Raji (cell line): ENCODE measurements at regions not wholly inside any gene's neighbourhood (a gene's known extent, or its start where the extent isn't known, plus 50 kb on each side); places are given as distances from the start of the nearest gene placed in this dataset.

ENCODE experiments used
- POLR2A ChIP-seq: IDR thresholded peaks from 2 replicates; pipeline ENCODE4 v1.6.1; 2011; ENCODE audit warnings: low read depth, low read length, control low read depth; ENCODE audit not compliant: insufficient read depth

DNA sequence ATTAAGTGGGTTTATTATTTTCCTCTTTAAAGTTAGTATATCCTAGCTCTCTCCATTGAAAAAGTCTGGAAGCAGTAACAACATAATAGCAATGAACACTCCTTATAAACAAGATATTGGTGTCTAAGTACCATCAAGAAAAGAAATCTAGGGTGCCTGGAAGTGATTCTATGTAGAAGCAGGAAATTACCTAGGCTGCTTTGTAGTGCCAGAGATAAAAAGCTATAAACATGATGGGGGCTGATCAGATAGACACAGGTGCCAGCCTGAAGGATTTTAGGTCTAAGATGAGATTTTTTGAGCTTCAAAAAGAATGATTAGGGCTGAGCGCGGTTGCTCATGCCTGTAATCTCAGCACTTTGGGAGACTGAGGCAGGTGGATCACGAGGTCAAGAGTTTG is 1179.3 kb upstream of the CDH9 start:
- no peak for TF ChIP-seq POLR2A

DNA sequence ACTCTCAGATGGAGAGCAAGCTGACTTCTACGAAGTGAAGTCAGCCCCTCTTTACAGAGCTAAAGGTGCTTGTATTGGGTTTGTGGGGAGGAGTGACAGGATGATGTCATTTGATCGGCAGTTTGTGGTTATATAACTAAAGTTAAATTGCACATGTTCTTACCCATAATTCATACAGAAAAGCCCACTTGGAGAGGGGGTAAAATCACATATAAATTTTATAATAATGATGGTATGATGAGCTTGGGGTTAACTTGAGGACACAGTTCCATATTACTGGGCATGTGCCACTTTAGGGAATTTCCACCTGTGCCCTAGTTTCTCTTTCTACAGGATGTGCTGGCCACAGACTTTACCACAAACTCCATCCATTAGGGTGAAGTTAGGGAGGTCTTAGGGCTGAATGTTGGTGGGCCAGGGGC is 1178.6 kb upstream of the CDH9 start:
- no peak for TF ChIP-seq POLR2A

DNA sequence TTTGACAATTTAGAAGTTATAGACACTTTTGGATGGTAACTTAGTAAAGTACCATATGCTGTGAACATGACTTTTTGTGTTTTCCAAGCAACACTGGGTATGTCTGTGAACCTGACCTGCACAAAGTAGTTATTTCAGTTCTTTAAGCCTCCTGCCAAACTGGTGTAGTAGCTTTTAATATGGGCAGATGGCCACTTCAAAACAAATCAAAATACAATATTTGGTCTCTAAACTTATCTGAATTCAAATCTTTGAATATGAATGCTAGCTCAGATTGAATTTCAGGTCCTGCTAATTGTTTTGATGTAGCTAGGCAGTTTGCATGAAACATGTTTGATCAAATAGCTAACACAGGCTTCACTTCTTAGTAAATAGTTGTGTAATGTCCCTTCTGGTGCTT is 1176.7 kb upstream of the CDH9 start:
- no peak for TF ChIP-seq POLR2A

DNA sequence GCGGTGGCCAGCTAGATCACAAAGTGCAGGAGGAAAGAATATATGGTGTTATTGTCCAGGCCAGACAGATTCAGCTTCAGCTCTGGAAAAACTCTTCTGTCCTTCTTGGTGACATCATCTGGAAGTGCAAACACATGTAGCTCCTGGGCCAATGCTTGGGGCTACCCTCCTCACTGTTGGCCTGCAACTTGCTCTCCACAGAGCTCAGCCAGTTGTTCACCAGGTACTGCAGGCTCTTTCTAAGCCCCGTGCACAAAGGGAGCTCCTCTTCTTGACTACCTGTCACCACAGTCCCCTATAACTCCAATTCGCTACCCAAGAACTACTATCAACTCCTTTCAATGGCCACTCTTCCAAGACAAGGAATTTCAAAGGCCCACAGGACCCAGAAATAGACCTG is 1175.9 kb upstream of the CDH9 start:
- no peak for TF ChIP-seq POLR2A

DNA sequence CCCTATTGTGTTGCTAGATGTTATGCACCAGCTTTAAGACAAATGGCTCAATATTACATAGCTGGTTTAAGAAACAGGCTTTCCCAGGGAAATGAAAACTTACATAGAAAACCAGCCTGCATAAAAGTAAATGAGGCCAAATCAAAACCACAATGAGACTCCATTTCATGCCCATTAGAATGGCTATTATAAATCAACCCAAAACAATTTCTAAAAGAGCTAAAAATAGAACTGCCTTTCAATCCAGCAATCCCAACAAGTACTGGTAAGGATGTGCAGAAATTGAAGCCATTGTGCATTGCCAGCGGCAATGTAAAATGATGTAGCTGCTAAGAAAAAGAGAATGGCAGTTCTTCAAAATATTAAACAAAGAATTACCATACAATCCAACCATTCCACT is 1170.0 kb upstream of the CDH9 start:
- TF ChIP-seq POLR2A = no peak

DNA sequence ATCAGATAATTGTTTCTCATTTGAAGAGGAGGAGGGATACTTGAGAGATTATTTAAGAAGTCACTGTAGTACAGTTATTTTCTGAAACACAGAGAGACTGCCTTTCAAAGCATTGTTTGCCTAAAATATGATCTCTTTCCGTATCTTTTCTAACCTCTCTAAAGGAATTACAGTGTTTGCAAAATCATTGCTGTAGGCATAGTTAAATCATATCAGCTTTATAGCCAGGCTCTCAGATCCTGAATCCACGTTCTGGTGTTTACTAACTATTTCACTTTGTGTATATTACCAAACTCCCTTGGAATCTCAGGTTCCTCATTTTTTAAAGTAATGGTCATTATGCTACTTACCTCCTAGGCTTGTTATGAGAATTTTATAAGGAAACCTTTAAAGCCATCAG is 1151.6 kb upstream of the CDH9 start:
- no peak for TF ChIP-seq POLR2A

DNA sequence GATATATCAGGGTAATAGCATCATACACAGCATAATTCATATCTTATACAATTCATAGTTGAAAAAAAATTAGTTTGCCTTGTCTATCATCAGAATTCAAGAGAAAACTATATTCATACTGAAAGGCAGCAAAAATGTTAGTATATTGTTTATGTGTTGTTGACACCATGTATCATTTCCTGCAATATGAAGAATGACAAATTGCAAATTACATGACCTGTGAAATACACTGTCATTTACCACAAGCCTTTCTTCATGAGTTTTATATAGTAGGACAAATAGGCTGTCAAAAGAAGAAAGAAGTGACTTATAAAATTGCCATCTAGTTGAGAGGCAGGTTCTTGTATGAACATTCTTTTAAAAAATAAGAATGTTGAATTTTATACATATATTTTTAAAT is 1136.3 kb upstream of the CDH9 start:
- no peak for TF ChIP-seq POLR2A

DNA sequence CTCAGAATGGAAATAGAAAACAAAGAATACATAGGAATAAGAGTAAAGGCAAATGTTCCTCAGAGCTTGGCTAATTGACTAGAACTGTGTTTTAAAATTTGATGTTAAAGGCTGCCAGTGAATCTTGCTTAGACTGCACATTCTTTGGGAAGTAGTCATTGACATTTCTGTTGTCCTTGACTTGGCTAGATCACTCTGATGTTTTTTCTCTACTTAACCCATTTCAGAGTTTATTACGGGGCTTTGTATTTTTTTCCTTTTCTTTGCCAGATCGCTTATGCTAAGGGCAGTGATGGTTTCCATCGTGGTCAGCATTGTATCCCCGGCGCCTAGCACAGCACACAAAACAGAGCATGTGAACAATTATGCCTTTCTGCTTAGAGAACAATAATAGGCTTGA is 1126.7 kb upstream of the CDH9 start:
- TF ChIP-seq POLR2A = no peak

DNA sequence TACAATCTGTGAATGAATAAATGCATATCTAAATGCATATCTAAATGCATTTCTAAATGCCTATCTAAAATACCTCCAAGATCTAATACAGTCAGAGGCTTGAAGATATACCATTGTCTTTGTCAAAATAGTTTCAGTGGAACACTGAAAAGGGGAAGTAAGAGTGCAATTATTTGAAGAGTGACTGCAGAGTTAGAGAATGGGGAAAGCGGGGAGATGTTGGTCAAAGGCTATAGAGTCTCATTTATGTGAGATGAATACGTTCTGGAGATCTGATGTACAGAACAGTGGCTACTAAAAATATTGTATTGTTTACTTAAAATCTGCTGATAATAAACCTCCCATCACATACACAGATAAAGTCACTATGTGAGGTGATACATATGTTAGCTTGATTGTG is 1126.2 kb upstream of the CDH9 start:
- no peak for TF ChIP-seq POLR2A

DNA sequence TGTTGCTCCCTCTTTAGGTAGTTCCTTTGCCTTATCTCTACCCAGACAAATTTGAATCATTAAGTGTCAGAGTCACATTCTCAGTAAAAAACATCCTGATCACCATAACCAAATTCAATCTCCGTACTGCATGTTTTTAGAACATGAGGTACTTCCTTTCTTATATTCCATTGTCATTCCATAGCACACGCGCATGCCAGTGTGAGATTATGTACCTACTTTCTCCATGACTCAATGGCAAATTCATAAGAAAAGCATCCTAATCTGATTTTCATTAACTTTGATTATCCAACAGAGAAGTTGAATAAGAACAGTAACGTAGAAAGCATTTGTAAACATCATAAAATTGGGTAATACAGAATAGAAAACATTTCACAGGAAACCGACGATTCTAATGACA is 1118.6 kb upstream of the CDH9 start:
- no peak for TF ChIP-seq POLR2A

DNA sequence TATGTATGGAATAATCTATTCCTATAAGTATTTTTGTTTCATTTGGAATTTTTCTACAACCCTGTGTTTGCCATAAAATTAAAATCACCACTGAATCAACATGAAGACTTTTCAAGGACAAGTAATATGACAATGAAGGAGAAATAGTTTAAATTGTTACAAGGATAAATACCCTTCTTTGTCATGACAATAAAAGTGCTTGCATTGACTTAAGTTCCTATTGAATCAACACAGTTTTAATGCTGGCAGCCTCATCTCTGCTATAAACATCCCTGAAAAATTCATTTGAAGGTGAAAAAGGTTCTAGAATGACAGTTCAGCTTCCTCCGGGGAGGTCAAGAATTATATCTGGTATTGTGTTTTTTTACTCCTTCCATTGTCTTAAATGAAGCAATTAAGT is 1105.1 kb upstream of the CDH9 start:
- no peak for TF ChIP-seq POLR2A

DNA sequence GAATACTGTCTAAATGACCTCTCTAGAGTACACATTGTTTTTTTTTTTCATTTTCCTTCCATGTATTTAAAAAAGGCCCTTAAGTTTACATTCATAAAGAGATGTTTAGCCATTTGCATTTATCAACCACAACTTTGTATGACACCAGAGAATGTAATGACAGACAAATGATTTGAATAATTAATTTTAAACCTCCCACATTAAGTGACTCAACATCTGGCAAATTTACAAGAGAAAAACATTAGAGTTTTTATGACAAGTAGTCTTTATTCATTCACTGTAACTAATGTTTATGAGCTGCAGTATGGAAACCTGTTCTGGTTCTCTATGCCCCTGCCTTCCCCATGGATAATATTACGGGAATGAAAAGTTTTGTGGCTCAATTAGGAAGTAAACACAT is 1093.8 kb upstream of the CDH9 start:
- TF ChIP-seq POLR2A = no peak

DNA sequence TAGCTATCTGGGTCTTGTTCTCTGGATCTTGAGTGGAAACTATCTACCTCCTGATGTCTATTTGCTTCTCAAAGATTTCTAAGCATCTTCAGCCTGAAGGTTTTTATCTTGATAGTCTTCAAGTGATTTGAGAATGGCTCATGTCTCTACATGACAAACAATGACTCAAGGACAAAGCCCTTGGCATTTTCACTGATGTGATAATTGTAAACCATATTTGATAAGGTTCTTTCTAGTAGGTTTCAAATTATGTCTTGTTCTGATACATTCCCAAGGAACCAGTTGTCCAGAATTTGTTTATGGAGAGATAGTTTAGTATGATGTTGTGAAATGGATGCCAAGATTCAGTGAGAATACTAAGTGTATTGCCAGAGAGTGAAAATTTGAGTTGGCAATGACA is 1079.3 kb upstream of the CDH9 start:
- TF ChIP-seq POLR2A = no peak

DNA sequence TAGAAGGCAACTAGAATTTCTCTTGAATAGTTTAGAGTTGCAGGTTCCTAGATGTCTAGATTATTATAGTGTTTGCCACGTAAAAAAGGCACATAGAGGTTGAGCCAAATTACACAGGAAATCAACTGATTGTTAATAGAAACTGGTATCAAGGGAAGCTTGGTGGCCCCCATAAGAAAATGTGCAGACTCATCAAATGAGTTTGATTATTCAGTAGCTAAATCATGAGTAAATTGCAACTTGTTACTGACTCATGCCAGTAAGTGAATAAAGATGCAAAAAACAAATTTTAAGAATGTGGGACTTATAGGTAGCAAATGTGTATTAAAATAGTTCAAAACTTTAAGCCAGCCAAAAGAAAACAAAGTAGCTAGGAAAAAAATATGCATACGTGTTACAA is 1078.9 kb upstream of the CDH9 start:
- no peak for TF ChIP-seq POLR2A

DNA sequence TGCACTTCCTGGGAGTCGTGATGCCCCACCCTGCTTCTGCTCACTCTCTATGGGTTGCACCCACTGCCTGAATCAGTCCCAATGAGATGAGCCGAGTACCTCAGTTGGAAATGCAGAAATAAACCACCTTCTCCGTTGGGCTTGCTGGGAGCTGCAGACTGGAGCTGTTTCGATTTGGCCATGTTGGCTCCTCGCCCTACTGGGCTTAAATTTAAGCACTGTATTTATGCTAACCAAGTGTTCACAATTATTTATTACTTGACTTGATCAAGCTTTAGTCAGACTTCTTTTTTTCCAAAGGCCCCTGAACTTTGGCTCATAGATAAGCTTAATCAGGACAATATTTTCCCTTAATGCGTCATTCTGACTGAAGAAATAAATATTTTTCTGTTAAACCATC is 1072.4 kb upstream of the CDH9 start:
- no peak for TF ChIP-seq POLR2A

DNA sequence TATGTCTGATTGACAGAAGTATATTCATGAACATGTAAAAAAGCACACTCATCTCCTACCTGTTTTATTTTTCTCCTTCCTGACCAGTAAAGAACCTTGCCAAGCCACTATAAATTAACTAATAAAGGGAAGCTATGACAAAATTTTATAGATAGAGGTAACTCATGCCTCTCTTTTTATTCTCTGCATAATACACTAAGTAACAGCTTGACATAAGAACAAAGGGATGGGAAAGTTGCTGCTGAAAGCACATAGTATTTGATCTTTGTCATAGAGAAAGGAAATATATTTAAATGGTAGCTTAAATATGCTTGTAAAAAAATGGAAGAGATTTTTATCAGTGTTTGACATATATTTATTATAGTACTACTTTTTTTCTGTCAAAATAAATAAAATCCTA is 1065.7 kb upstream of the CDH9 start:
- no peak for TF ChIP-seq POLR2A

DNA sequence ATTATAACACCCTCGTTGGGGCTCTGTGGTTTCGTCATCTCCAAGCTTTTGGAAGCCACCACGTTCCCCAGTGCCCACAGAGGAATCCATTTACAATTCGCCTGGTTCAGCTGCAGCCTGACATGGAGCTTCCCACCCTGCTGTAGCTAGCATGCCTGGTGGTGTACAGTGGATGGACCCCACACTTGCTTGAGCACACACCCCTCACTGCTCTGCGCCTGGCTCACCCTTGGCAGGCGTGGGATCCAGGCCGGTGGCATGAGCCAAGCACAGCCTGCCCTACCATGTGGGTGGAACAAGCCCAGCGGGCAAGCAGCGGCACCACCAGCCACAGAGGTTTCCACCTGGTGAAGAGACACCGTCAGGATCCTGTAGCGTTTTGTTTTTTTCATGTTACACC is 1045.7 kb upstream of the CDH9 start:
- TF ChIP-seq POLR2A = no peak

DNA sequence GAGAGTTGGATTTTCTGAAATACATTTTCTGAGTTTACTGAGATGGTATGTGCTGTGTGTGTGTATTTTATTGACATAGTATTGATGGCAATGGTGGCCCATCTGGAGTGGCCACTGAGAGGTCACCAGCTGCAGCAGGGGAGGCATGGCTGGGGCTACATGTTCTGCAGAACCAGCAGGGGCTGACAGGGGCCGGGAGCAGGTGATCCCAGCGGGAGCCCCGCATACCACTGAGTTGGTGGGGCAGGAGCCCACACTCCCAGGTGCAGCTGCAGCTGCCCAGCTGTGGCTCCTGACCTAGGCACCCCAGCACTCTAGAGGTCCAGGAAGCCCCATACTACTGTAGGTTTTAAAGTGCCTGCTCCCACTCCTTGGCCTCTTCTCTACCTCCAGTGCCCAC is 1044.2 kb upstream of the CDH9 start:
- TF ChIP-seq POLR2A = no peak
